Endometrium (tissue), 2 donors: ENCODE measurements at regions not wholly inside any gene's neighbourhood (a gene's known extent, or its start where the extent isn't known, plus 50 kb on each side); places are given as distances from the start of the nearest gene placed in this dataset.
A peak's percentile ranks its signal among the peaks of the same experiment; 100 is the strongest.
"Not testable (repeated sequence)": the region's sequence is repeated elsewhere in the genome, so short reads cannot be mapped to it uniquely, and the experiment has no call there.

Experiments used
- FAIRE-seq: peaks from 2 replicates; lab custom pipeline; 2012; peaks lifted over from hg19 to GRCh38; lab: Jason Lieb, UNC
- donor health status: control.
- donor health status: control.

DNA sequence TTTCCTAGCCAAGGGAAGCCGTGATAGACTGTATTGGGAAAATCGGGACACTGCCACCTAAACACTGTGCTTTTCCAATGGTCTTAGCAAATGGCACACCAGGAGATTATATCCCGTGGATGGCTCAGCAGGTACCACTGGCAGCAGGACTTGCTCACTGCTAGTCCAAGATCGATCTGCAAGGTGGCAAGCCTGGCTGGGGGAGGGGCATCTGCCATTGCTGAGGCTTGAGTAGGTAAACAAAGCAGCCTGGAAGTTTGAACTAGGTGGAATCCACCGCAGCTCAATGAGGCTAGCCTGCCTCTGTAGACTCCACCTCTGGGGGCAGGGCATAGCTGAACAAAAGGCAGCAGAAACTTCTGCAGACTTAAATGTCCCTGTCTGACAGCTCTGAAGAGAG is 1262.7 kb upstream of the ZEB2 start:
- not testable (repeated sequence) for FAIRE-seq

DNA sequence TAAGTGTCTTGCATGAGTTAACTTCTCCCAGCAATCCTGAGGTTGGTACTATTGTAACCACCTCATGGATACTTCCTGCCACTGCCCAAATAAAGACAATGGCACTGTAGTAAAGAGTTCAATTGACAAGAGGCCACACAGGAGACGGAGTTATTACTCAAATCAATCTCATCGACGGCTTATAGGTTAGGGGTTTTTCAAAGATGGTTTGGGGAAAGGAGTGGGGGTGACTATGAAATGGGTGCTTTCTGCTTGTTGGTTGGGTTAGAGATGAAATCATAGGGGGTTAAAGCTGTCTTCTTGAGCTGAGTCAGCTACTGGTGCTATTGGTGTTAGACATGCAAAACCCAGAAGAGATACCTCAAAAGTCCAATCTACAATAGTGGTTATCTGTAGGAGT is 1258.0 kb upstream of the ZEB2 start:
- no peak for FAIRE-seq

GRCh38 chr2:145777297-145777696 is 1257.4 kb upstream of the ZEB2 start:
- FAIRE-seq: no peak

DNA sequence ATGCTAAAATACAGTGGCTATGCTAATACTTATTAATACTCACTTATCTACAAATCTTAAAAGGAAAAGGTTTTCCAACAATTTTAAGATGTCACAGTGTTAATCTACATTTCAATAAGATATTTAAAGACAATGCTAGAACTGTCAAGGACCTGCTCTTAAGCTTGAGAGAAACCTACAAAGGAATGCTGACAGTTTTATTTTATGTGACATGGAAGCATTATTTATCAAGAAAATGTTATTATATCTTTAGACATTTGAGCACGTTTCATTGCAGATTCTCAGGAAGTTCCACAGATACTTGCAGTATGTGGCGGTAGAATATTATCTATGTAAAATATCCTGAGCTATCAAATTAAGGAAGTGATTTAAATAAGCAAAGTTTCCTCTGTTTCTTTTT is 1255.7 kb upstream of the ZEB2 start:
- no peak for FAIRE-seq

- no peak for FAIRE-seq
Observed at GRCh38 chr2:145771525-145771924, 1251.6 kb upstream of the ZEB2 start.

DNA sequence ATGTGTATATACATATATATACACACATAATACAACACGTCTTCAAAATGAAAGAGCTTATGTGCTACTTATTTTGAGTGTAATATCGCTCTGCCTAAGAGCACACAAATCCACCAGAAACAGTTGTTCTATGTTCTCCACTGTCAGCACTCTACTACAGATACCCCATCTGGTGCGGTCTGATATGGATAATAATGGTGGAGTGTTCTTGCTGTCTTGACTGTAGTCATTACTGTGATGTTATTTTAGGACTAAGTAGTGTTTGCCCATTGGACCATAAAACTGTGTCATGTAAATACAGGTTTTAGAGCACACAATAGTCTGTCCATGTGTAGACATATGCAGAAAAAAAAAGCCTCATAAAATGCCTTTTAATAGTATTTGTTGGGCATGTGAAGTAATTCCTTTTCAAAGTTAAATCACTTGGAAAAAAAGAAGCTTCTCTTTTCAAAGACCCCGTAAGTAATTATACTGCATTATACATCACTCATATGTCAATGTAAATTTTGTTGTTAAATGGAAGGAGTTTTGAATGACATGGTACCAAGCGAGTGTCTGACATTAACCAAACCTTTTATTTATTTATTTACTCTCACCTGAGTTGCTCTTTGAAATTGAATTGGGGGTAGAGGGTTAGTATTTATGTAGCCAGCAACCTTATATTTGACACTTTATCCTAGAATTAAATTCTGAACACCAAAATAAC is 1249.2 kb upstream of the ZEB2 start:
- FAIRE-seq: no peak

DNA sequence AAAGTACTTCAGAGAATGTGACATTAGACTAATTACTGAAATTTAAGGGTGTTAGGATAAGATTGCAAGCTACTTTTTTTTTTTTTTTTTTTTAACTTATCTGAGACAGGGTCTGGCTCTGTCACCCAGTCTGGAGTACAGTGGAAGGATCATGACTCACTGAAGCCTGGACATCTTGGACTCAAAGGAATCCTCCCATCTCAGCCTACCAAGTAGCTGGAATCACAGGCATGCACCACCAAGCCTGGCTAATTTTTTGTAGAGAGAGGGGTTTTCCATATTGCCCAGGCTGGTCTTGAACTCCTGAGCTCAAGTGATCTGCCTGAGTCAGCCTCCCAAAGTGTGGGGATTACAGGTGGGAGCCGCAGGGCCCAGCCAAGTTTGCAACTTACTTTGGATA is 1246.0 kb upstream of the ZEB2 start:
- no peak for FAIRE-seq

DNA sequence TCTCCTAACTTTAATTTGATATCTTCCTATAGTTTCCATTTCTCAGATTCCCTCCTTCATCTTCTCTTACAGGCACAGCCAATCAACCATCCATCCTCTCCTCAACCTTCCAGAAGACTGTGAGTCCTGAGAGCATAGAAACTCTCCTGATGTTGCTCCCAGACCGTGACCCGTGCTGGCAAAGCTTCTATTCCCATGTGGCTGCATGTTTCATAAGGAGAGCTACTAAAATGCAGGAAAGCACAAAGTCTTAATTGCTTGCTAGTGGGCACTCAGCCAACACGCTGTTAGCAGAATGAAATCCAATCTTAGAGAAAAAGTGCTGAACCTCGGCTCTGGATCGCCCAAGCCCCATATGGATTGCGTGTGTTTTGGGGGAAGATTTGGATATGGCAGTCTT is 1244.7 kb upstream of the ZEB2 start:
- no peak for FAIRE-seq

DNA sequence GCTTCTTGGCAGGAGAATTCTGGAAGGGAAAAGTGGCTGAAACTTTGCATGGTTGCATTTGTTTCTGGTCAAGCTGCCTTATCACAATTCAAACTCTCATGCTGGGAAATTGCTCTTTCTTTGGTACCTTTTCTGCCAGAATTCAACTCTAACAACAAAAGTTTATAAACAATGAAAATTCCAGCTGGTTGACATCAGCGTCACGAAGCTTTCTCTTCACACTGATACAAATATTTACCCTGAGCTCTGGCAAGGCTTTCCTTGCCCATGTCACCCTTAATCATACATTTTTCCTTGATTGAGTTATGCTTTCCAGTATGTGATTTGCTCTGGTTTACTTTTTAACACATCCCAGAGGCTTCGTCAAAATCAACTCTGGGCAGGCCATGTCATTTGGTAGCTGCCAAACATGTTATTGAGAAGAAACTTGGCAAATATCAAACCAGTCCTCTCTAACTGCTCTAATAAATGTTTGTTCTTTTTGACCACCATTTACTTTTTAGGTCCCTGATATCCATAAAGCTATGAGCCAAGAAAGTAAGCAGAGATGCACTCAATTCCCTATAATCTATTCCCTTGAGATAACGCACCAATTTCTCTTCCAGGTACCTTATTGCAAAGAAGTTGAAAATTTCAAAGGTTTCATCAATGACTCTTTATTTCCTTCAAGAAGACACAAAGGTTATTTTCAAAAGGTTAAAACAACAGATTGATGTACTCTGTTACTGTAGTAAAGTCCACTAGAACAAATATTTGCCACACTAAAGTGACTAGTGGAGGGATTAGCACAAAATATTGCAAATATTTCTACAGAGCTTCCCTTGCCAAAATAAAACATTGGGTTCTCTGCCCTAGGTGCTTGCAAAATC is 1241.1 kb upstream of the ZEB2 start:
- FAIRE-seq: no peak

- no peak for FAIRE-seq
Observed at GRCh38 chr2:145759228-145759915, 1239.5 kb upstream of the ZEB2 start.

DNA sequence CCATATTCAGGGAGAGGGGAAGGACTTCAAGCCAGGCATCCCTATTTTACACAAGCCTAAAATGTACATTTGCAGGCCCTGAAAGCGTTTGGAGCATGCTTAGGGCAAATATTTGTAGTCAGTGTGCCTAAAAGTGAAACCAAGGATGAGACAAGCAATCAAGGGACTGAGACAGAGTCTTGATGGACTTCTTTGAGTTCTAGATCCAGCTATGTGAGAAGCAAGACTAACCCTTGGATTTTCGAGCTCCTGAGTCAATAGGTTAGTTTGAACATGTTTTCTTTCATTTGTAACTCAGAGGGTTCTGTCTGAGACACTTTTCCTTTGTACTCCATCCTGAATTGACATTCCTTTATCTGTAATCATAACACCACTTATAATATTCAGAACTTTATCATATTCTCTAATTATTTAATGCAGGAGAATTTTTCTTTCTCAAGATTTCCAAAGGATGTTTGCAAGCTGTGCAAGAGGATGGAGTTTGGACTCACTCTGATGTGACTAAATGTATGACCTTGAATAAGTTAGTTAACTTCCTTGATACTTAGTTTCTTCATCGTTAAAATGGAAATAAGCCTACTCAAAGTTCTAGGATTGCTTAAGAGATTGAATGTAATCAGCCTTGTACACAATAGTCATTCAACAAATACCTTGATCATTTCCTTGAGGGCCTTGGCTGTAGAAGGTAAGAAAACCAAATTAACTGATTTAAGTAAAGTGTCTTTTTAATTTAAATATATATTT is 1237.8 kb upstream of the ZEB2 start:
- no peak for FAIRE-seq

DNA sequence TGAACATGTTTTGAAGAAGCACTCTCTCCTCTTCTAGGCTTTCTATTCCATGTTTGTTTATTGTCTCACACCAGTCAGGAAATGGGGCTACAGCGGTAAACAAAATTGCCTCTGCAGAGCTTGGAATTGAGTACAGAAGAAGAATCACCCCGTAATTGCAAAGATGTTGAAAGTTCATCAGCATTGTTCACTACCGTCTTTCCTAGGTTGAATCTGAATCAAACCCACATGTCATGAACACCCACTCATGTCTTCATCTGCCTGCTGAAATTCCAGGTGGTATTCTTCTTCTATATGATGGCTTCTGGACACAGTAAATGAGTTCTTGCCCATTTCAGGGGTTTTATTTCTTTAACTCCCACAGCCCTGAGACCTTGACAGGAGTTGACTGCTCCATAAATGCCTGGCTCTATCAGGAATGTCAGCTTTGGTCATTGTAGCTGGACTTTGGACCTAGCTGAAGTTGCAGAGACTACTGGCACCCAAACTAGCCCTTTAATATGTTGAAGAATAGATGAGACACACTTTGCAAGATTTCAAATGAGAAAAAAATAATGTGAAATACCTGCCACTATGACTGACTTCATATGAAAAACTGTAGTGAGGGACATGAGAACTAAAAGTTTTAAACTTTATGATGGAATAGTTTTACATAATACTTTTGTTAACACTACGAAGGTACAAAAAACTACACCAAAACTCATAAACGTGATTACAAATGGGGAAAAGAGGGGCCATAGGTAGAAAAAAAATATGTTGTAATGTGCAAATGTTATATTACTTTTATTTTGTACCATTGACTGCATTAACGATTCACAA is 1235.3 kb upstream of the ZEB2 start:
- FAIRE-seq: no peak

DNA sequence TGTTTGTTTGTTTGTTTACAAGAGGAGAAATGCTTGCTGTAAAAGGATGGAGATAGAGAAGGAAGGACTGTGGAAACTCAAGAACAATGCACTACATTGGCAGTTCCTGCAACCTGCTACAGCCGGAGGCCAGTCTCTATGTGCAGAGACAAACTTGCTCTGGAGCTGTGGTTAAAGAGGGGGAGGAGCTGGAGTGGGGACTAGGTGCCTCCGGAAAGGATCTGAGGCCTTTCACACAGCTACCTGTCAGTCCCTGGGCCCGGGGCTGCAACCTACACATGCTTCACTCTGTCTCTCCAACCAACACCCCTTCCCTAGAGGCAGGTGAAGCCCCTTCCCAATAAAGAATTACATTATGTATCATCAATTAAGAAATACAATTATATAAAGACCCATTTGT is 1234.0 kb upstream of the ZEB2 start:
- FAIRE-seq: no peak

DNA sequence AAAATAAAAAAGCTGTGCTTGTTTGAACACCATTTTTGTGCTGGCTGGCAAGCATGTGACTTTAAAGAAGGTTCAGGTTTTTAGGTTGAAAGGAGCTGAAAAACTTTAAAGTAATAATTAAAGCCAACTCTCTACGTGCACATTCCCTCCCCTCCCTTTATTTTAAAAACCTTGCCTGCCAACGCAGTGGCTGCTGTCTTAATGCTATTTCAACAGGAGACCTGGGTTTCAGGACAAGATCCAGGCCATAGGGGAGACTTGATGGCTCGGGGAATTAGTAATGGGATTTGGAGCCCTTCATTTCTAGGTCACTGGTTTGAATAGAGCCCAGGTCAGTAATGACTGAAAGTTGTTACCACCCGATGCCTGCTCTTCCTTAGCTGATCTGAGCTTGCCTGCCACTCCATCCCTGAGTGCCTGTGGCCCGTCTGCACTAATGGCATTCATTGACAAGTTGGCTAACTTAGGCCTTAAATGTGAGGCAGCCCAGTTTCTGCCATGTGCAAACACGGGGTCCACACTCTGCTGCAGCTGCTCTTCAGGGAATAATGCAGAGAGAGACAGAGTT is 1233.2 kb upstream of the ZEB2 start:
- FAIRE-seq: no peak

- peak; percentile 29 for FAIRE-seq
Observed at GRCh38 chr2:145752091-145752806, 1232.3 kb upstream of the ZEB2 start.

DNA sequence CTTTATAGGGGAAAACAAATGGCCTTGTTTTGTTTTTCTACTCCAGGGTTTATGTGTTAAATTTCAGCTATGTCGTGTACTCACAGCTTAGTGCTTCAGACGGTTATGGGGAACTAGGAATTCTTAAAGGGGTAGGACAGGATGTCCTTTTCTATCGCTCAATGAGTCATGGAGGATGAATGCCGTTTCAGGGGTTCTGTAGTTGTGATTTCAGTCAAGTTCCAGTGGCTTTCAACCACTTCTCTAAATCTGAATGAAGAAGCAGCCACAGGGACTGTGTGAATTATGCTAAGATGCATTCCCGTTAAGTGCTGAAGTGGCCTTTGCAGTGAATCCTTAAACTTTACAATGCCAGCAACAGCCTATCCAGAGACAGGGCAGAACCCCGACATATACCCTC is 1231.7 kb upstream of the ZEB2 start:
- peak; percentile 90 for FAIRE-seq

DNA sequence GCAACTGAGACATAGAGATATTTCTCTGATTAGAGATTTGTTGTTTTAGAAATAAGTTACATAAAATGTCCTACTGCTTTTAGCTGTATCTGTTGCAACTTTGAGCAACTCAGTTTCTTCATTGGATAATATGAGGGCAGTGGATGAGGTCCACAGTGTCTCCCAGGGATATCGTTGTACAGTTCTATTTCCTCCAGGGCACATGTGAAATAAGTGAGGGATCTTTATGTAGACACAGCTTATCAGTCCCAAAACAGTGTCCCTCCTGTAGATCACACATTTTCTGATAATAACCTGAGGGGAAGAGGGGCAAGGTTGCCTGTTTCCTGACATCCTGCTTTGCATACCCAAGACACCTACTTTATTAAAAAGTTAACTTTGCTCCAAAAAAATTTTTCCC is 1231.2 kb upstream of the ZEB2 start:
- FAIRE-seq: no peak

- FAIRE-seq: no peak
Observed at GRCh38 chr2:145750612-145751011, 1230.7 kb upstream of the ZEB2 start.

GRCh38 chr2:145750144-145750543 is 1230.2 kb upstream of the ZEB2 start:
- no peak for FAIRE-seq

DNA sequence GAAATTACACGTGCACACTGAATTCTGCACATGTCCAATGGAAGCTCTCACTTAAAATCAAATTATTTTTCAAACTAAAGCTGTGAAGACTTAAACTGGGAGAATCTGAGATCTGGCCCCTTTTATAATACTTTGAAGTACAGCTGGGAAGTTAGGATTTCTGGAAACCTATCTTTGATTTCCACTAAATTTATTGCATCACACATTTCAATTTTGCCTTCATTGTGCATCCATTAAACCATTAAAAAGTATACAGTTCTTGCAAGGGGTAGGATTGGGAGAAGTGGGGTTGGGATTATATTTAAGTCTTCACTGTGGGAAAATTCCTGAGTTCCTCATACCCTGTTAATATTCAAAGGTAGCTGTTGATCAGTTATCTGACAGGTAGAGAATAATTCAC is 1229.6 kb upstream of the ZEB2 start:
- no peak for FAIRE-seq
